Keratinocyte (primary cell): ENCODE measurements at regions not wholly inside any gene's neighbourhood (a gene's known extent, or its start where the extent isn't known, plus 50 kb on each side); places are given as distances from the start of the nearest gene placed in this dataset.

Experiments
- EZH2 ChIP-seq: IDR thresholded peaks from one replicate; pipeline ENCODE4 v1.6.1; 2012; ENCODE audit warnings: inconsistent platforms, mild to moderate bottlenecking, low read length, moderate library complexity
- TF ChIP-seq, protein P1 (sequence below), 3 experiments: IDR thresholded peaks in 1 of 3; conservative IDR thresholded peaks in 1 of 3; optimal IDR thresholded peaks in 1 of 3; 2 replicates in 2 of 3; 3 replicates in 1 of 3; pipeline versions ENCODE3 to v1.5.1; 2011; ENCODE audit warnings: low read length in 3 of 3, mild to moderate bottlenecking in 3 of 3, moderate library complexity in 2 of 3, control low read depth in 1 of 3, inconsistent platforms in 1 of 3; ENCODE audit not compliant: insufficient read depth in 2 of 3; ENCODE audit errors: extremely low read depth in 1 of 3

DNA sequence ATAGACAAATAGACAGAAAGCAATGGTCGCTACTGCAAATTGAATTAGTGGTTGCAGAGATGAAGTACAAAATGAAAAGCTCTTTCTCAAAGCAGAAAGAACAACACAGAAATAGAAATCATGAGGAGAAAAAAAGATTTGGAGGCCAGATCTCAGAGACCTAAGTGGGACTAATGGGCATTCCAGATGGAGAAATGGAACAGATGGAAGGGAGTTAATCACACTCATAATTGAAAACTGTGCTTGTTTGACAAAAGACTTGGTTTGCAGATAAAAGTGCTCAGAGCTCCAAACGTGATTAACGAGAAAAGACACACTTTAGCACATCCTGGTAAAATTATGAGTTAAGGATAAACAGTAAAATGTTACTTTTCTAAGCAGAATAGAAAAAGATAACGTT lies 58.1 kb upstream of the SNRPB2 start:
- TF ChIP-seq, protein P1, sequence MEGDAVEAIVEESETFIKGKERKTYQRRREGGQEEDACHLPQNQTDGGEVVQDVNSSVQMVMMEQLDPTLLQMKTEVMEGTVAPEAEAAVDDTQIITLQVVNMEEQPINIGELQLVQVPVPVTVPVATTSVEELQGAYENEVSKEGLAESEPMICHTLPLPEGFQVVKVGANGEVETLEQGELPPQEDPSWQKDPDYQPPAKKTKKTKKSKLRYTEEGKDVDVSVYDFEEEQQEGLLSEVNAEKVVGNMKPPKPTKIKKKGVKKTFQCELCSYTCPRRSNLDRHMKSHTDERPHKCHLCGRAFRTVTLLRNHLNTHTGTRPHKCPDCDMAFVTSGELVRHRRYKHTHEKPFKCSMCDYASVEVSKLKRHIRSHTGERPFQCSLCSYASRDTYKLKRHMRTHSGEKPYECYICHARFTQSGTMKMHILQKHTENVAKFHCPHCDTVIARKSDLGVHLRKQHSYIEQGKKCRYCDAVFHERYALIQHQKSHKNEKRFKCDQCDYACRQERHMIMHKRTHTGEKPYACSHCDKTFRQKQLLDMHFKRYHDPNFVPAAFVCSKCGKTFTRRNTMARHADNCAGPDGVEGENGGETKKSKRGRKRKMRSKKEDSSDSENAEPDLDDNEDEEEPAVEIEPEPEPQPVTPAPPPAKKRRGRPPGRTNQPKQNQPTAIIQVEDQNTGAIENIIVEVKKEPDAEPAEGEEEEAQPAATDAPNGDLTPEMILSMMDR (optimal IDR thresholded peaks at IDR 0.05 in 1 of 3, IDR thresholded peaks at IDR 0.05 in 1 of 3, conservative IDR thresholded peaks at IDR 0.05 in 1 of 3; ENCODE audit: extremely low read depth in 1 of 3, insufficient read depth in 2 of 3, low read length in 3 of 3): no peak
- no peak for TF ChIP-seq EZH2
